ENCODE measurements at regions not wholly inside any gene's neighbourhood (a gene's known extent, or its start where the extent isn't known, plus 50 kb on each side); places are given as distances from the start of the nearest gene placed in this dataset.
"Not testable (repeated sequence)": the region's sequence is repeated elsewhere in the genome, so short reads cannot be mapped to it uniquely, and the experiment has no call there.

- DNase-seq = no peak
These were observed 224.8 kb upstream of the SEMA6A start for GRCh38 chr5:116799401-116799800.

- DNase-seq = no peak
These were observed 220.6 kb upstream of the SEMA6A start for GRCh38 chr5:116795189-116795588.

GRCh38 chr5:116789522-116789921, 214.9 kb upstream of the SEMA6A start:
- no peak for DNase-seq

- no peak for DNase-seq
These were observed 214.3 kb upstream of the SEMA6A start for GRCh38 chr5:116788851-116789403.

GRCh38 chr5:116787570-116787969, 212.9 kb upstream of the SEMA6A start:
- DNase-seq = no peak

- no peak for DNase-seq
These were observed 210.5 kb upstream of the SEMA6A start for GRCh38 chr5:116785106-116785505.

GRCh38 chr5:116779846-116780245, 205.2 kb upstream of the SEMA6A start:
- DNase-seq = no peak

GRCh38 chr5:116778651-116779280, 204.1 kb upstream of the SEMA6A start:
- DNase-seq = no peak

- DNase-seq = no peak
These were observed 203.4 kb upstream of the SEMA6A start for GRCh38 chr5:116778032-116778431.

GRCh38 chr5:116773926-116774325, 199.3 kb upstream of the SEMA6A start:
- no peak for DNase-seq

- DNase-seq = no peak
These were observed 198.2 kb upstream of the SEMA6A start for GRCh38 chr5:116772806-116773205.

GRCh38 chr5:116772152-116772501, 197.5 kb upstream of the SEMA6A start:
- no peak for DNase-seq

GRCh38 chr5:116771466-116772151, 197.0 kb upstream of the SEMA6A start:
- DNase-seq = no peak

GRCh38 chr5:116769953-116770352, 195.3 kb upstream of the SEMA6A start:
- not testable (repeated sequence) for DNase-seq

- no peak for DNase-seq
These were observed 194.8 kb upstream of the SEMA6A start for GRCh38 chr5:116769470-116769869.

- no peak for DNase-seq
These were observed 191.9 kb upstream of the SEMA6A start for GRCh38 chr5:116766470-116766947.

GRCh38 chr5:116765441-116765840, 190.8 kb upstream of the SEMA6A start:
- DNase-seq = no peak

- DNase-seq = no peak
These were observed 190.3 kb upstream of the SEMA6A start for GRCh38 chr5:116764941-116765340.

GRCh38 chr5:116763987-116764866, 189.6 kb upstream of the SEMA6A start:
- no peak for DNase-seq

- no peak for DNase-seq
These were observed 185.4 kb upstream of the SEMA6A start for GRCh38 chr5:116759860-116760640.

GRCh38 chr5:116757326-116757725, 182.7 kb upstream of the SEMA6A start:
- no peak for DNase-seq

- DNase-seq = no peak
These were observed 181.9 kb upstream of the SEMA6A start for GRCh38 chr5:116756531-116756930.

- DNase-seq = no peak
These were observed 179.9 kb upstream of the SEMA6A start for GRCh38 chr5:116754556-116754955.
